ENCODE measurements at regions not wholly inside any gene's neighbourhood (a gene's known extent, or its start where the extent isn't known, plus 50 kb on each side); places are given as distances from the start of the nearest gene placed in this dataset.
A peak's percentile ranks its signal among the peaks of the same experiment; 100 is the strongest.
"Not testable (repeated sequence)": the region's sequence is repeated elsewhere in the genome, so short reads cannot be mapped to it uniquely, and the experiment has no call there.

DNA sequence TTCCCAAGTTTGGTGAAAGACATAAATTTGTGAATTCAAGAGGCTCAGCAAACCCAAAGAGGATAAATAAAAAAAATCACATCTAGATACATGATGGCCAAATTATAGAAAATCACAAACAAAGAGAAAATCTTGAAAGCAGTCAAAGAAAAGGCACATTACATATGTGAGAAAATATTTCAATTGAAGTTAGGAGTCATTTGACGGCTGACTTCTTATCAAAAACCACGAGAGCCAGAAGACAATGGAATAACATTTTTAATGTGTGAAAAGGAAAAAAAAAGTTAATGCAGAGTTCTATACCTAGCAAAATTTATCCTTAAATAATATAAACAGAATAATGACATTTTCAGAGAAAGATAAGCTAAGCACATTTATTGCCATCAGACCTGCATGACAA, 307.0 kb downstream of the C12orf75 start:
- DNase-seq (no peak), ATAC-seq (ENCODE audit: low read depth in 2 of 2) (no peak)
- Mint-ChIP-seq H3K36me3 (no peaks in the 10 kb centered on the region), H3K4me3 (no peak overlapping the region), H3K9me3 (peaks cover 8 to 44% (median 11%) of the 10 kb centered on the region in 7 donors), H3K27ac (no peak overlapping the region), H3K27me3 (peaks cover 0 to 6% (median 0%) of the 10 kb centered on the region in 3 donors), H3K4me1 (no peaks in the 10 kb centered on the region)

DNA sequence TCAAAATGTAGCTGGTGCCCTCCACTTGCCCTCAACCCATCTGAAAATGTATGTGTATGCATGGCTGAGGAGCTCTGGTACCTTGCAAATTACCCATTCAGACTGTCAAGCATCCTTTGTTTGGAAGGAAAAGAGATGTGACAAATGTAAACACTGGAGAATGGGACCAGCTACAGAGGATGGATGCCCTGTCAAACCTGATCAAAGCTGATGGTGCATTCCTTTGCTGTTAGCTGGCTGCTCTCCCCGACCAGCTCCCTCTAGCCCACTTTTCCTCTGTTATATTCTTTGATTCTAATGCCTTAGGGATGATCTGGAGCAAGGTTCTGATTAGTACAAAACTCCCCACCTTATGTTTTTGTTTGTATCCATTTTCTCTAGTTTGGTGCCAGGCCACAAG, 310.3 kb downstream of the C12orf75 start:
- Mint-ChIP-seq H3K4me1 (no peaks in the 10 kb centered on the region), H3K27me3 (peaks cover 0 to 11% (median 5%) of the 10 kb centered on the region in 3 donors), H3K9me3 (peaks cover 7 to 42% (median 12%) of the 10 kb centered on the region in 7 donors), H3K4me3 (no peak overlapping the region), H3K27ac (no peak overlapping the region), H3K36me3 (peaks cover 0 to 4% of the 10 kb centered on the region in 2 donors)
- no peak for DNase-seq
- no peak for ATAC-seq (ENCODE audit: low read depth in 2 of 2)

DNA sequence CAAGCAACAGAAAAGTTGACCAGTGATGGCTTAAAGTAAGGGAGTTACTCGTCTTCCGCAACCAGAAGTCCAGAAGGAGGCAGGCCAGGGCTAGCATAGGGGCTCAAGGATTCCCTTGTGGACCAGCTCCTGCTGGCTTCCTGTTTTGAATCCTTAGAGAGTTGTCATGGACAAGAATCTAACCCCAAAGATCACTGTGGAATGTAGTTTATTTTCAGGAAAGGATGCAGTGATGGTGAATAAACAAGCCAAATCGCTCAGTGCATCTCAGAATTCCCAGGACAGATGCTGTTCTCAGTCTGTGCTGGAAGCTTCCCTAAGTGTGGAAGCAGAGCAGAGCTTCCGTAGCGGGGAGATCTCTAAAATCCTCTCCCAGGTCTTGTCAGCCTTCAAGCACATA, 311.3 kb downstream of the C12orf75 start:
- ATAC-seq (ENCODE audit: low read depth in 2 of 2) (no peak), DNase-seq (no peak)
- no peaks in the 10 kb centered on the region for H3K4me1 Mint-ChIP-seq
- H3K36me3 Mint-ChIP-seq, result peaks cover 0 to 4% of the 10 kb centered on the region in 2 donors
- peaks cover 7 to 33% (median 12%) of the 10 kb centered on the region in 7 donors for H3K9me3 Mint-ChIP-seq
- peak overlapping the region in 1 of 8 donors; percentile 7 for H3K4me3 Mint-ChIP-seq
- H3K27me3 Mint-ChIP-seq, result peaks cover 0 to 11% (median 5%) of the 10 kb centered on the region in 3 donors
- no peak overlapping the region for H3K27ac Mint-ChIP-seq

DNA sequence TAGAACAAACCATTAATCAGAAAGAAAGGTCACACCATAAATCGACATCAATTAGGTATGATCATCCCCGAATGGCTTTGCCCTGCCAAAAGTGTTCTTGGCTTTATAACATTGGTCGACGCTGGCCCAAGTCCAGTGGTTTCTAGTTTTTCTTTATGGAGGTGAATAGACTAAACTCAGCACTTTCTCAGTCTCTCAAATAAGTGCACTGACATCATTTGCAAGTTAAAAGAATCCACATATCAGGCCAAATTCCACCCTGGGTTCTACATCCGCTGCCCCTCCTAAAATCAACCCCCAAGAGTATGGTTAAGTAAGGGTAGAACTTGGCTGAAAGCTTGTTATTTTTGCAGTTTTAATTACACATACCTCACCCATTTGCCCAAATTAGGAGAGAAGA, 314.3 kb downstream of the C12orf75 start:
- DNase-seq (no peak), ATAC-seq (ENCODE audit: low read depth in 2 of 2) (no peak)
- H3K27me3 Mint-ChIP-seq, result peaks cover 5 to 7% (median 5%) of the 10 kb centered on the region in 3 donors
- H3K4me1 Mint-ChIP-seq, result no peaks in the 10 kb centered on the region
- H3K27ac Mint-ChIP-seq, result peak overlapping the region in 1 of 6 donors; percentile 50
- H3K36me3 Mint-ChIP-seq, result peaks cover 0 to 4% of the 10 kb centered on the region in 2 donors
- no peak overlapping the region for H3K4me3 Mint-ChIP-seq
- peaks cover 4 to 23% (median 6%) of the 10 kb centered on the region in 7 donors for H3K9me3 Mint-ChIP-seq

DNA sequence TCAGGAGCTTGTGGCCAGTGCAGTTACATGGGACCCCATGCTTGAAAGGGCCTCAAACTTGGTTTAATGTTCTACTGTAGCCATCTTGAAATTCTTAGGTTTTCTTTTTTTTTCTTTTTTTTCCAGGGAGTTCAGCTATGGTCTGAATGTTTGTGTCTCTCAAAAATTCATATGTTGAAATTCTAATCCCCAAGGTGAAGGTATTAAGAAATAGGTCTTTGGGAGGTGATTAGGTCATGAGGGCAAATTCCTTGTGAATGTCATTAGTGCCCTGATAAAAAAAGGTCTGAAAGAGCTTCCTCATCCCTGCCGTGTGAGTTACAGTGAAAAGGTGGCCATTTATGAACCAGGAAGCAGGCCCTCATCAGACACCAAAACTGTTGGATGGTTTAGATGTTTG, 324.1 kb downstream of the C12orf75 start:
- Mint-ChIP-seq H3K9me3 (peaks cover 2 to 13% (median 7%) of the 10 kb centered on the region in 7 donors), H3K36me3 (no peaks in the 10 kb centered on the region), H3K4me1 (no peaks in the 10 kb centered on the region), H3K4me3 (no peak overlapping the region), H3K27me3 (peaks cover 0 to 8% (median 0%) of the 10 kb centered on the region in 3 donors), H3K27ac (no peak overlapping the region)
- no peak for ATAC-seq (ENCODE audit: low read depth in 2 of 2)
- DNase-seq, result no peak

DNA sequence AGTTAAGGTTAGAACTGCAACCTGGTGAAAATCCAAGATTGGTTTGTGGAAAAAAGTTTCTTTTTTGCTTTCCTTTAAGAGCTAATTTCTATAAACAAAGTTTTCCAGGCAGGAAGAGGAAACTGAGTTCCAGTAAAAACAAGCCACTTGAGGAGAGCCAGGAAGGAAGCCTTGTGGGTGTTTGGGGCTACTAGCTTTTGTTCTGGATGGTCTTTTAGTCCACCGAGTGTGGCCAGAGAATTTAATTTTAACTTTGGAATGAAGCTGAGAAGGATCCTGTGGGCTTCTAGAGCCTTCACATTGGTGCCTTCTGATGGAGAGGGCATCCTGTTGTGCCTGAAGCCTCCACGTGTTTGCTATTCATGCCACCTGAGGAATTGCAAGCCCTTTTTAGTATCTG, 327.9 kb downstream of the C12orf75 start:
- no peak for ATAC-seq (ENCODE audit: low read depth in 2 of 2)
- no peak for DNase-seq
- Mint-ChIP-seq H3K4me3 (no peak overlapping the region), H3K9me3 (peaks cover 0 to 8% (median 0%) of the 10 kb centered on the region in 7 donors), H3K27me3 (peaks cover 0 to 8% (median 0%) of the 10 kb centered on the region in 3 donors), H3K4me1 (no peaks in the 10 kb centered on the region), H3K36me3 (no peaks in the 10 kb centered on the region), H3K27ac (no peak overlapping the region)

DNA sequence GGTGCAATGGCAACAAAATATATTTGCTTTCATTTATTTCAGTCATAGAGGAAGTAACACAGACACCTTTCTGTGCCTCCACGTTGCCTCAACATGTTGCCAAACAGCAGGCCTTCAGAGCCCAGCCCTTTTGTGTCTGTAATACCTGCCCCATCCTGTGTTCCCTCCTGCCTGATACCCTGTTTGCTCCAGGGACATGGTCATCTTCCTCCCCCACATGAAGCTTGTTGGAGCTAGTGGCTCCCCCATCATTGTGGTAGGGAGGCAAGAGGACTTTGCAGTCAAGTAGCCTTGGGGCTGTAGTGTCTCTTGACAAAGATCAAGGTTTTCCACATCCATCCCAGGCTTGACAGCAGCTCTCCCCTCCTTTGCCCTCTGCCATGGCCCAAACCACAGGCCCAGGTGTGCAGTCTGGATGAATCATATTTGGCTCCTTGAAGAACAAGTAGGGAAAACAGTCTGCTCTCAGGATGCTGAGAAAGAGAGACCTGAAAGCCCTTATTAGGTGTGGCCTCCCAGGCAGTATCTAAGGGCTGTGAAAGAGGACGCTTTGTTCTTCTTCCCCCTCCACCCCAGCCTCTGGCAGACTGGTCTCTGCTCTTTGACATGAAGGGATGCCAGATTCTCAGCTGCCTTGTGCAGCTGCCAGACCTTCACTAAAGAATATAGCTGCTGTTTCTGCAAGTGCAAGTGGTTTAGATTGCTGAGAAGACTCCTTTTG, 329.0 kb downstream of the C12orf75 start:
- Mint-ChIP-seq H3K36me3 (no peaks in the 10 kb centered on the region), H3K27me3 (peaks cover 0 to 8% (median 0%) of the 10 kb centered on the region in 3 donors), H3K9me3 (peaks cover 0 to 8% (median 1%) of the 10 kb centered on the region in 7 donors), H3K4me3 (no peak overlapping the region), H3K4me1 (no peaks in the 10 kb centered on the region), H3K27ac (no peak overlapping the region)
- ATAC-seq (ENCODE audit: low read depth in 2 of 2), result no peak
- no peak for DNase-seq

DNA sequence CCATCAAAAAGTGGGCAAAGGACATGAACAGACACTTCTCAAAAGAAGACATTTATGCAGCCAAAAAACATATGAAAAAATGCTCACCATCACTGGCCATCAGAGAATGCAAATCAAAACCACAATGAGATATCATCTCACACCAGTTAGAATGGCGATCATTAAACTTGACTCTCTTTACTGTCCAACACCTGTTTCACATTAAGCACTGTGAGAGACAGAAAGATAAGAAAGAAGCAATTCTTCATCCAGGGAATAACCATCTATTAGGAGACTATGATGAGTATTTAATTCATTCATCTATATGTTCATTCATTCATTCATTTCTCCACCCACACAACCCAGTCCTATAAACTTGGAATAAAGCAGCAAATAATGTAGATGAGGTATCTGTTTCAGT, 334.3 kb downstream of the C12orf75 start:
- H3K9me3 Mint-ChIP-seq, result peaks cover 0 to 11% (median 5%) of the 10 kb centered on the region in 7 donors
- not testable (repeated sequence) for H3K4me3 Mint-ChIP-seq; H3K36me3 Mint-ChIP-seq; H3K27me3 Mint-ChIP-seq; H3K4me1 Mint-ChIP-seq; DNase-seq; ATAC-seq (ENCODE audit: low read depth in 2 of 2); H3K27ac Mint-ChIP-seq

DNA sequence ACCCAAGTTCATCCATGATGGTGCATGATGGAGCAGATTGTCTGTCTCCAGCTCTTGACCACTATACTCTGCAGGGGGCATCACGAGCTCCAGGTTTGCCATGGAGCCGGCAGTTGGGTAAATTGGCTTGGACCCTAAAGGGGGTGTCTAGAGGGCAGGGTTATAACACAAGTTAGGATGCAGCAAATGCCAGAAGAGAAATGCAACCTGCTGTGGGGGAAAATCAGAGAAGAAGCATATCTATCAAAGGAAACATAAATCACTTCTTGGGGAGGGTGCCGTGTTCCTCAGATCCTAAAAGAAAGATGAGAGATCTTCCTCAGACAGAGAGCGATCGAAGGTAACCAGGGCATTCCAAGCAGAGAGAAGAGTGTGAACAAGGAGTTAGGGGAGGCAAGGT, 334.9 kb downstream of the C12orf75 start:
- H3K27ac Mint-ChIP-seq, result no peak overlapping the region
- peaks cover 0 to 5% (median 0%) of the 10 kb centered on the region in 3 donors for H3K27me3 Mint-ChIP-seq
- no peaks in the 10 kb centered on the region for H3K36me3 Mint-ChIP-seq
- ATAC-seq (ENCODE audit: low read depth in 2 of 2) (no peak), DNase-seq (no peak)
- no peaks in the 10 kb centered on the region for H3K4me1 Mint-ChIP-seq
- peaks cover 0 to 11% (median 5%) of the 10 kb centered on the region in 7 donors for H3K9me3 Mint-ChIP-seq
- no peak overlapping the region for H3K4me3 Mint-ChIP-seq

DNA sequence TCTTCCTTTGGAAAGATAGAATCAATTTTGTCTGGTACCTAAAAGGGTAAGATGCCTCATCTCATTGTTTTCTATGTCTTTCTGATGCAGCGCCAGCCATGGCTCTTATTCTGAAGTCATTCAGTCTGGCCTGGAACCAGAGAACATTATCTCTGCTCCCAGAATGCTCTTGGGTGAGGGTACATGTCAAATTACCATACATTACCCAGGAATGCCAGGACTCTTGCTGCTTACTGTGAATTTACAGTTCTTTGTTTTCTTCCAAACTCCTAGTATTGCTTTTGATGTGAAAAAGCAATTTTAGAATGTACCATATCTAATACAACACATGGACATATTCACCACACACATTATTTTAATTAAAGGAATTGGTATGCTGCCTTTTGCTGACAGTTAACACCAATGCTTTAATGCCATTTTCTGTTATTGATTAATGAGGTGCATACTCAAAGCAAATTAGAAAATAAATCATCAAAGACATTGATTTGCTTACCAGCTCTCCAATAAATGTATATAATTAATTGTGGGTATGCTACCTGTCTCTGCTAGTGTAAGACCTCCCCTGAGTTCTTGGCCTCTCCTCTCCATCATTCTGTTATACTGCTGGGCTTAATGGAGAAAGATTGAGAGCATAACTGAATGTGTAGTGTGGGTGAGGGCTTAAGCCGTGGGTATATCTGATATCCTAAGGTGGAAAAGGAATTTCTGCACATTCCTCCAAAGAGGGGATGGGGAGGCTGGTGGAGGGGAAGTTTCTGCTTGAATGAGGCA, 337.7 kb downstream of the C12orf75 start:
- Mint-ChIP-seq H3K36me3 (no peaks in the 10 kb centered on the region), H3K4me3 (no peak overlapping the region), H3K27me3 (peaks cover 0 to 5% (median 0%) of the 10 kb centered on the region in 3 donors), H3K9me3 (peaks cover 0 to 14% (median 5%) of the 10 kb centered on the region in 7 donors), H3K4me1 (no peaks in the 10 kb centered on the region), H3K27ac (no peak overlapping the region)
- DNase-seq (no peak), ATAC-seq (ENCODE audit: low read depth in 2 of 2) (no peak)

DNA sequence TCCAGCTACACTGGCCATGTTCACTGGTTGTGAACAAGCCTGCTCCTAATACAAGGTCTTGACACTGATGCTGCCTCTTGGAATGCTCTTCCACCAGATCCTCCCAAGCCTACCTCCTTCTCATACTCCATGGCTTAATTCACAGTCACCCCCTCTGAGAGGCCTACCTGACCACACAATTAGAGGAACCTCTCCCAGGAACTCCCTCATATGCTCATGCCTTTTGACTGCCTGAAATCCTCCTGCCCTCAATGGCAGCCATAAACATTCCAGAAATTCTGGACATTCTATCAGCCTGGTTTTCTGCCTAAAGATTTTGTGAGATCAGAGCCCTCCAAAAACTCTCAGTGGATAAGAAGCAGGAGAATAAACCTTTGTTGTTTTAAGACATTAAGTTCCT, 340.2 kb downstream of the C12orf75 start:
- H3K27ac Mint-ChIP-seq, result no peak overlapping the region
- H3K36me3 Mint-ChIP-seq, result no peaks in the 10 kb centered on the region
- H3K9me3 Mint-ChIP-seq, result peaks cover 0 to 14% (median 5%) of the 10 kb centered on the region in 7 donors
- H3K4me1 Mint-ChIP-seq, result no peaks in the 10 kb centered on the region
- H3K27me3 Mint-ChIP-seq, result peaks cover 0 to 5% (median 0%) of the 10 kb centered on the region in 3 donors
- DNase-seq (no peak), ATAC-seq (ENCODE audit: low read depth in 2 of 2) (no peak)
- H3K4me3 Mint-ChIP-seq, result no peak overlapping the region

DNA sequence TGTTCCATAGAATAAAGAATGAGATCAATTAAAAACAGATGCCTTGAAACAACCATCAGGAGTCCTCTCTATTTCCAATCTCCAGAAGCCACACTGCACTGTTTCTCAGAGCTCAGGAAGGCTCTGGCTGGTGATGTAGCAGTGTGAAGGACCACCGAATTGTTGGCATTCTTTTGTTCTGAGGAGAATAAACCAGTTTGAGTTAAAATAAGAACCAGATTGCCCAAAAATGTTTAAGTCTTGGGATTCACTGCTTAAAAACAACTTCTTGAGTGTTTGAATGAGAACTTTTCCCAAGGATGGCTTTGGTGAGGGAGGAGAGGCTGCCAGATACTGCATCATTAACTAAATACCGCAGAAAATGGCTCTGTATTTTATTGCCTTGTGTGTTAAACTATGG, 341.2 kb downstream of the C12orf75 start:
- no peak for ATAC-seq (ENCODE audit: low read depth in 2 of 2)
- Mint-ChIP-seq H3K4me1 (no peaks in the 10 kb centered on the region), H3K27me3 (peaks cover 0 to 5% (median 0%) of the 10 kb centered on the region in 3 donors), H3K27ac (no peak overlapping the region), H3K36me3 (no peaks in the 10 kb centered on the region), H3K4me3 (no peak overlapping the region), H3K9me3 (peaks cover 0 to 14% (median 5%) of the 10 kb centered on the region in 7 donors)
- no peak for DNase-seq

DNA sequence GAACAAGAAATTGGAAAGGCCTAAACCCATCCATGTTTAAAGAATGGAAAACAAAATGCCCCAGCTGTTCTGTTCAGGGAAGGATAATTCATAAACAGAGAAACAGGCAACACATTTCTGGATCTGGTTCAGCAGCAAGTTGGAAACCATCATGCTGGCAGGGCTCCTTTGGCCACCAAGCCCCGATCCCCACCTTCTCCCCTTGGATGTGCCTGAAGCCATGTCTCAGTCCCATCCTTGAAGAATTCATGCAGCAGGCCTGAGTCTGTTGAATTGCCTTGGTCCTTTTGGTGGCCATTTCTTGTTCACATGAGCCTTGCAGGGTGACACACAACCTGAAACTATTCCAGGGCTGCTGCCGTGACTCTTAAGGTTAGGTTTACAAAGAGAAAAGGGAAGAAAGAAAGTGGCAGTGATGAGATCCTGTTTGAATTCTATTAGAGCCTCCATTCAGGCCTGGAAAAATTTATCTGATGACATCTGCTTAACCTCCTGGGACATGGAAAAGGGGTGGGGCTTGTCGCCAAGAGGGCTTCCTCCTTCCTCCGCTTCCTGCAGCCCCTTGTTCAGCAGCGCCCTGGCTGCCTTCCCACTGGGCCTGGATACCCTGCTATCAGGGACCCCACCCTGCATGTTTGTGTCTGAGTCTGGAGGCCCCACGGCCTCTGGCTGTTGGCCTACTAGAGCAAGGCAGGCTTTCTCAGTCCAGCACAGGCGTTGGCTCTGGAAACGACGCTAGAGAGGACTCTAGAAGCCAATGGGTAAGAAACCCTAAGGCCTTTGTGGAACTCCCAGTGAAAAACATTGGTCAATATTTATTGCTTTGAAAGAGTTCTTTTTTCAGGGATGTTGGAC, 341.9 kb downstream of the C12orf75 start:
- no peaks in the 10 kb centered on the region for H3K36me3 Mint-ChIP-seq
- H3K9me3 Mint-ChIP-seq, result peaks cover 0 to 14% (median 3%) of the 10 kb centered on the region in 7 donors
- no peak for DNase-seq
- ATAC-seq (ENCODE audit: low read depth in 2 of 2), result no peak
- H3K4me1 Mint-ChIP-seq, result no peaks in the 10 kb centered on the region
- no peak overlapping the region for H3K4me3 Mint-ChIP-seq
- H3K27ac Mint-ChIP-seq, result no peak overlapping the region
- H3K27me3 Mint-ChIP-seq, result peaks cover 0 to 1% (median 0%) of the 10 kb centered on the region in 3 donors
